GM12873 (cell line): ENCODE measurements at regions not wholly inside any gene's neighbourhood (a gene's known extent, or its start where the extent isn't known, plus 50 kb on each side); places are given as distances from the start of the nearest gene placed in this dataset.

Source experiments
- TF ChIP-seq, protein P1 (sequence below): IDR thresholded peaks from 2 replicates; pipeline ENCODE4 v1.5.1; 2012; ENCODE audit warnings: low read depth, mild to moderate bottlenecking, moderate library complexity, low read length, control low read depth; ENCODE audit not compliant: insufficient read depth; ENCODE audit errors: missing control alignments

DNA sequence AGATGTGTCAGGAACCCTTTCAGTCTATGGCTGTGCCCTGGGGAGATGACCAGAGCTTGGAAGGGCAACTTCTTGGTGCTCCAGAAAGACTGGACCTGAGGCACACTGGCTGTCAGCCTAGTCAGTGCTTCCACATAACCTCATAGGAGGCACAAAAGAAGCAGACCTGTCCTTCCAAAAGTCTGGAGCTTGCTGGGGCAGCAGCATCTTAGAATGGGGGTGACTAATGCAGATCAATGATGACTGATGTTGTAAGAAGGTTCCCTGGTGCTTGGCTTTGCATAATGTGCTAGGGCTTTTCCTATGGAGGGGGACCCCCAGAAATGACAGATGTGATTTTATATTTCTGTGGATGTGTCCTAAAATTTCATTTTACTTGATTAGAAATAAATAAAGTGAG, 255.7 kb upstream of the THUMPD2 start:
- TF ChIP-seq, protein P1, sequence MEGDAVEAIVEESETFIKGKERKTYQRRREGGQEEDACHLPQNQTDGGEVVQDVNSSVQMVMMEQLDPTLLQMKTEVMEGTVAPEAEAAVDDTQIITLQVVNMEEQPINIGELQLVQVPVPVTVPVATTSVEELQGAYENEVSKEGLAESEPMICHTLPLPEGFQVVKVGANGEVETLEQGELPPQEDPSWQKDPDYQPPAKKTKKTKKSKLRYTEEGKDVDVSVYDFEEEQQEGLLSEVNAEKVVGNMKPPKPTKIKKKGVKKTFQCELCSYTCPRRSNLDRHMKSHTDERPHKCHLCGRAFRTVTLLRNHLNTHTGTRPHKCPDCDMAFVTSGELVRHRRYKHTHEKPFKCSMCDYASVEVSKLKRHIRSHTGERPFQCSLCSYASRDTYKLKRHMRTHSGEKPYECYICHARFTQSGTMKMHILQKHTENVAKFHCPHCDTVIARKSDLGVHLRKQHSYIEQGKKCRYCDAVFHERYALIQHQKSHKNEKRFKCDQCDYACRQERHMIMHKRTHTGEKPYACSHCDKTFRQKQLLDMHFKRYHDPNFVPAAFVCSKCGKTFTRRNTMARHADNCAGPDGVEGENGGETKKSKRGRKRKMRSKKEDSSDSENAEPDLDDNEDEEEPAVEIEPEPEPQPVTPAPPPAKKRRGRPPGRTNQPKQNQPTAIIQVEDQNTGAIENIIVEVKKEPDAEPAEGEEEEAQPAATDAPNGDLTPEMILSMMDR, result no peak

DNA sequence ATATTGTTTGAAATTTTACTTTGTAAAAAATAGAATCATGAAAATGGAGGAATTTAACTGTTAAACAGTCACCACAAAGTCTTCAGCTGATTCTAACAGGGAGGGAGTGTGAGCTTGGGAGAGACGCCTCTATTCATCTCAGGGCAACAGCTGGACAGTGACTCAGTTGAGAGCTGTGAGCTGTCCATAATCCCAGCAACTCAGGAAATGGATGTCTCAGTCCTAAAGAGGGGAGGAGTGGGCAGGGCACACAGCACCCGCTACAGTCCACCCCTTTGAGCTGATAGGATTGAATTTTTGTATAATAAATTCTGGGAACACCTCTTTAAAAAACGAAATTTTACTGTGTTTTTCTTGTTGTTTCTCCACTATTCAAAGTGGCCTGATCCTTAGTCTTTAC, 255.1 kb upstream of the THUMPD2 start:
- TF ChIP-seq, protein P1, result no peak

DNA sequence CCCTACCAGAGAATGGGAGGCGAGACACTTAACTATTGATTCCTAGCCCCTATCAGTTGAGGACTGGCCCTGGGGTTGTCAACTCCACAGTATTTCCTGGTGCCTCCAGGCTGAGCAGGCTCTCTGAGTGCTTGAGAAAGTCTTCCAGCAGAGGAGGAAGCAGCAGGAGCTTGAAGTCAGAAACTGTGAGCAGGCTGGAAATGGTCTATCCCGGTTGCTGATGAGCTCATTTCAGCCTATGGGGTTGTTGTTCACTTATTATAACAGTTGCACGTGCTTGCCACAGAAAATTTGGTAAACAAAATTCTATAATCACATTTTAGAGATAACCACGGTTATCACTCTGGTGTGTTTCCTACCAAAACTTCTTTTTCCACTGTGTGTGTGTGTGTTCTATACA, 254.7 kb upstream of the THUMPD2 start:
- TF ChIP-seq, protein P1, result no peak

GRCh38 chr2:40032650-40033319, 253.7 kb upstream of the THUMPD2 start:
- TF ChIP-seq, protein P1, result no peak

DNA sequence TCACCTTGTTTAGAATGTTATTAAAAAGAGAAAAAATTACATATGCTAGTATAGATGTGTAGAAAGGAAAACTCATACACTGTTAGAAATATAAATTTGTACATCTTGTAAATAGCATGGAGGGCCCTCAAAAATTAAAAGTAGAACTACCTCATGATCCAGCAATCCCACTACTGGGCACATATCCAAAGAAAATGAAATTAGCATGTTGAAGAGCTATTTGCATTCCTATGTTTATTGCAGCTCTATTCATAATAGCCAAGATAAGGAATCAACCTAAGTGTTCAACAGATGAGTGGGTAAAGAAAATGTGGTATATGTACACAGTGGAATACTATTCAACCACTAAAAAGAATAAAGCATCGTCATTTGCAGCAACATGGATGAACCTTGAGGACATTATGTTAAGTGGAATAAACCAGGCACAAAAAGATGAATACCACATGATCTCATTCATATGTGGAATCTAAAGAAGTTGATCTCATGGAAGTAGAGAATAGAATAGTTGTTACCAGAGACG, 251.5 kb upstream of the THUMPD2 start:
- TF ChIP-seq, protein P1, result no peak

DNA sequence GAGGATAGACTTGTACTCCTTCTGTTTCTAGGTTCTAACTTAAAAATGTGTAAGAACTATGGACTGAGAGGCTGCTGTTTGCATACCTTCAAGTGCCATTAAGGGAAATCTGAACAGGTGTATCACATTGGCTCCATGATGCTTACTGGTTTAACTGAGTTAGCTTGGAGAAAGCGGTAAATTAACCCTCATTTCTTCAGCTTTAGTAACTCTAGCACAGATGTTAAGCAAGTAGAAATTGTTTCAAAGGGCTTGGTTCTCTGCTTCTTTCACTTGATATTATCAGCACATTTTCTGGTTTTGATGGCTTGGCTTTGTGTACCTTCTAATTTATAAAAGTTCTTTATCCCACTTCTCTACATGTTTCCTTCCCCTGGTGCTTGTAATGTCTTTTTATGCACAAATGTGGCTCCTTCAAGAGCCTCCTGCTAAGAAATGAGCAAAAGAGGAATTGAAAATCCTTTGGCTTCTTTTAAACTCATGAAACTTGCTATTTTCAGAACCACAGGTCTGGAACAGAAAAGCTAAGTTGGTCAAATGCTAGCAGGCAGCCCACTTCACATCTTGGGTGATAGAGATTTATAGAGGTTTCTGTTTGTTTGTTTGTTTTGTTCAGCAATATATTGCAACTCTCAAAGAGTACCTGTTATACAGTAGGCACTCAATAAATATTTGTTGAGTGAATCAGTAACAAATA, 249.9 kb upstream of the THUMPD2 start:
- TF ChIP-seq, protein P1, result no peak

DNA sequence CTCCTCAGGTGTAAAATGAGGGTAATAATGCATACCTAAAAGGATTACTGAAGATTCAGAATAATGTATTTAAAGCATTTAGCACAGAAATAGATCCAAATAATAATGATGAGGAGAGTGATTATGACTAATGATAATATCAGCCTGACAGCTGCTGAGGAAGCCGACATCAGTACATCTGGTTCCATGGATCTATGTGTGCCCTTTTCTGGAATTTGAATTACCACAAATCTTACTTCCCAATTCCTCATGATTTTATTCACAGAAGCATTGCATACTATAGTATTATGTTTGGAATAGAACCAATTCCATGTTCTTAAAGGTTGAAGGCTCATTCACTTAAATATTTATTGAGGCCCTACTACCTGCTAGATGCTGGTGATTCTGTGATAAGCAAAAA, 248.9 kb upstream of the THUMPD2 start:
- TF ChIP-seq, protein P1, result no peak
